TTC549 (cell line): ENCODE measurements at regions not wholly inside any gene's neighbourhood (a gene's known extent, or its start where the extent isn't known, plus 50 kb on each side); places are given as distances from the start of the nearest gene placed in this dataset.
"Not testable (repeated sequence)": the region's sequence is repeated elsewhere in the genome, so short reads cannot be mapped to it uniquely, and the experiment has no call there.

Source experiments
- FAIRE-seq: peaks from 2 replicates; lab custom pipeline; 2012; peaks lifted over from hg19 to GRCh38; lab: Jason Lieb, UNC

DNA sequence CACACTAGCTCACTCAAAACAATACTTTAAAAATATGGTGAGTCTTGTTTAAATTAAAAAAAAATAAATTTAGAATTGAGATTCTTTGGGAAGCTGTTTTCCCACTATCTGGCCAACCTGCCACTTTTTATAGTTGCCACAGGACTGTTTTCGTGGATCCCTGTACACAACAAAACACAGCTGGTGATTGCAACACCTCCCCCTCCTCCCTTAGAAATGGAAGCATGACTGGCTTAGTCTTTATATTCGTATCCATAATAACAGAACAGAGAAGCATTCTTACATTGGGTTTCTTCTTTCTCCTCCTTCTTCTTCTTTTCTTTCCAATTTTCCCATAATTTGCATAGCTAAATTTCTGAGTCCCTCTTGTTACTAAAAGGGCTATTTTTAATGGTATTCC lies 79.5 kb upstream of the GJB6 start:
- FAIRE-seq = no peak

DNA sequence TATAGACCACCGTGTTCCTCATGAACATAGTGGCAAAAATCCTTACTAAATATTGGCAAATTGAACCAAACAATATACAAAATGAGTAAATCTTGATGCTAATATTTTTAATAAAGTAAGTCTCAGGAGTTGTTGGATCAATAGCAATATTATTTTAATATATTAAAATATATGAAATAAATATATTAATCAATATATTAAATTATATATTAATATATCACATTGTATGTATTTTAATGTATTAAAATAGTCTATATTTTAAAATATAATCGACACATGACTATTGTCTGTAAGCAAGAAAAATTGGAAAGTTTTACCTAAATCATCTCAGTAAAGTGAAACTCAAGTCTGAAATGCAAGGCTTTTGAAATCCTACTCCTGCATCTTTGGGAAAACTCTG lies 78.9 kb upstream of the GJB6 start:
- peak; percentile 62 for FAIRE-seq

DNA sequence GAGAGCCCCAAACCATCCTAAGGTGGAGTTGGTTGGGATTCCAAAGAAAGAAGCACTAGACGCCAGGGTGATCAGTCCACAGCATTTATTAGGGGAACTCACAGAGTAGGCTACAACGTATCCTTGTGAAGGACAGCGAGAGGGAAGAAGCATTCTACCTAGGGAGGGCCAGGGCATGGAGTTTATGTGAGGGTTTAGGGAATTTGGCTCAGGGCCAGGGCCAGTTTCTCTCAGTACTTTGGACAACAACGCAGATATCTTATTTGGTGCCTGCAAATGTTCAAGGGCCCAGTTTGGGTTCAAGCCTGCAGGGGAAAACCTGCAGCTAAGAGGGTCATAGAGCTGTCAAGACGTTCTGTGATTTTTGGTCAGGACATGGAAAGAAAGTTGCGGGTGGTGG lies 73.9 kb upstream of the GJB6 start:
- FAIRE-seq = no peak

DNA sequence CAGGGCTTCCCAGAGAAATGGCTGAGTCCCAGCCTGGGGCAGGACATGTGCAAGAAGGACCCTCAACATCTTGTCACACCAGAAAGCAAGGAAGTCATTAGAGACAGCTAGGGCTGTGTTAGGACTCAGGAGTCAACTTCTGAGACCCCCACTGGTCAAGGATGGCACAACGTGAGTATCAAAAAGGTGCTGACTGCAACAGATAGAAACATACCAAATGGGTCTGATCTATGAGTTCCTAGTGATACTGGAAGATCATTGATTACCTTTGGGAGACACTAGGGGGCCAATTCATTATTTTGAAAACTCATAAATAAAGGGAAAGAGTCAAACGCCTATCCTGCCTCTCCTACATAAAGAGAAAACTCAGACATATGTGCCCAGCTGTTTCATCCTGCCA lies 73.5 kb upstream of the GJB6 start:
- no peak for FAIRE-seq

DNA sequence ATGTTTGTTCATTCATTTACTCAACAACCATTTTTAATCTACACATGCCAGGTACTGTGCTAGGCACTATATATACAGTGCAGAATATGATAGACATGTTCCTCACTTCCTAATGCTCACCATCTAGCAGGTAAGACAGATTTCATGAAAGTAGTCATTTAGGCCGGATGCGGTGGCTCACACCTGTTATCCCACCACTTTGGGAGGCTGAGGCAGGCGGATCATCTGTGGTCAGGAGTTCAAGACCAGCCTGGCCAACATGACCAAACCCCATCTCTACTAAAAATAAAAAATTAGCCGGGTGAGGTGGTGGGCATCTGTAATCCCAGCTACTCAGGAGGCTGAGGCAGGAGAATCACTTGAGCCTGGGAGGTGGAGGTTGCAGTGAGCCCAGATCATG lies 71.9 kb upstream of the GJB6 start:
- FAIRE-seq = not testable (repeated sequence)

DNA sequence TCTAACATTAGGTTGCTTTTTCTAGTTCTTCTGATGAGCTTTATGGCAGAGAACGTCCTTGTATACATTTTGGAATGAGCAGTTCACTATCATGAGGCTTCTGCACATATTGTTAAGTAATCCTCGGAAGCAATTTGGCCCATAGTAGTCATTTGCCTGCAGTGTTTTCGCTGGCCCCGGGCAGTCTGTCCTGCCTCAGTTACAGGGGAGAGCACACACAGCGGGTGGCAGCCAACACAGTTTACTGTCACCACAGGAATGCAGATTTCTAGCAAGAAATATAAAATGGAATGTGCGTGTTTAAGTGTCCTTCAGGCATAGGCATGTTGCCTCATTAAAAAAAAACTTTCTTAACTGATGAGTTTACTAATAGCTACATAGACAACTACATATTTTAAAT lies 71.5 kb upstream of the GJB6 start:
- no peak for FAIRE-seq

DNA sequence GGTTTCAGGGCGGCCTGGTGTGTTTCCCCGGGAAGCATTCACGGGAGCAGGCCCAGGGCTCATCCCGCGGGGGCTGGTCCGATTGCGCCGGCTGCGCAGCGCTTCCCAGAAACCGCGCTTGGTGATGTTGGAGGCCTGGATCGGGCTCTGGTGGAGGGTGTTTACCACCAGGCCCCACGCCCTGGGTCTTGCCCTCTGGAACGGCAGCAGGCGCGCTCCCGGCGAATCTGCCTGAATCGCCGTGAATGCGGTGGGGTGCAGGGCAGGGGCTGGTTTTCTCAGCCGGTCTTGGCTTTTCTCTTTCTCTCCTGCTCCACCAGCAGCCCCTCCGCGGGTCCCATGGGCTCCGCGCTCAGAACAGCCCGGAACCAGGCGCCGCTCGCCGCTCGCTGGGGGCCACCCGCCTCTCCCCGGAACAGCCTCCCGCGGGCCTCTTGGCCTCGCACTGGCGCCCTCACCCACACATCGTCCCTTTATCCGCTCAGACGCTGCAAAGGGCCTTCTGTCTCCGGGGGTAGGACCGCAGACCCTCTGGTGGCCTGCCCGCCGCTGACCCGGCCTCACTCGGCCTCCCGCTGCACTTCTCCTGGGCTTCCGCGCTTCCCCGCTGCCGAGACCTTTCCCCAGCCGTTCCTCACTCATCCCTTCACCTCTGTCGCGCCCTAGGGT lies 69.4 kb upstream of the GJB6 start:
- no peak for FAIRE-seq

DNA sequence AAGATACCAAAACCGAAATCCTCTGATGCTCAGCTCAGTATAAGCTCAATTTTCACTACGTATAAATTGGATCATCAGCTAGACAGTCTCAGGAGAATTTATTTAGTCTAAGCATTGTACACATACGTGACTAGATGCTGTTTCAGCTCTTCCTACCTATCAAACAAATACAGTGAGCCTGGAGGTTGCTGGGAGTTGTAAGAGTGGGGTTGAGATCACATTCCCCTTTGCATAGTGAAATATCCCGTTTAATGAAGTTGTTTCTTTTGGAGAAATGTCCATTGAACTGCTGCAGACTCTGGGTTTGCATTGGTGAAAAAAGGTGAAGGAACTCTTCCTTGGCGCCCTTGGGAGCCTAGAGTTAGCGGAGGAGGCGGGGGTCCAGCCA lies 68.9 kb upstream of the GJB6 start:
- no peak for FAIRE-seq

DNA sequence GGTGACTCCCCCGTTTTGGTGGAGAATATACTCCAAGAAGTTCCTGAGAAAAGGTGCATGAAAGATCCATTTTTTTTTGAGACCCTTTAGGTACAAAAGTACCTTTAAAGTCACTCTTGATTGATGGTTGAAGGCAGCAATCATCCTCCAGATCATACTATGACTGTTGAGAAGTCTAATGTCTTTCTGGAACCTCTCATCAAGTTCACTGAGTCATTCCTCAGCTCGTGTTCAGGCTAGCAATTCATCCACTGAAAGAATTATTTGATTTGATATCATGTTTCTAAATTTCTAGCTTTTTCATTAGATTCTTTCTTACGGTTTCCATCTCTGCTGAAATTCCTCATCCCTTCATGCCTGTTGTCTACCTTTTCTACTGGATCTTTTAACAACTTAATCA lies 65.1 kb upstream of the GJB6 start:
- no peak for FAIRE-seq

DNA sequence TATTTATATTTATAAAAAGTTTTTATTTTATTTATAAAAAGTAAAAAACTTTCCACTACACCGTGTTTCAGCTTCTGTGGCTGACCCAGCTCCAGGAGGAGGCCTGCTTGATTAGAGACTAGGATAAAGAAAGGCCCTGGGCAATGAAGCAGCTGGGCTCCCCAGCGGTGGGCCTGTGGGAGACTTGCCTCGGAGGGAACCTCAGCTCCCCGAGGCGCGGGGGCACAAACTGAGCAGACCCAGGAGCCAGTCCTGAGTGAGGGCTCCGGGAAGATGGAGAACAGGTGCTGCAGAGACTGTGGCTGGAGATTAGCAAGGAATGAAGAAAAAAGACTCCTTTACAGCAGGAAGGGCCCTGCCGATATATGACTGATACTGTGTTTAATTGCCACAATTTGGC lies 63.8 kb upstream of the GJB6 start:
- no peak for FAIRE-seq

DNA sequence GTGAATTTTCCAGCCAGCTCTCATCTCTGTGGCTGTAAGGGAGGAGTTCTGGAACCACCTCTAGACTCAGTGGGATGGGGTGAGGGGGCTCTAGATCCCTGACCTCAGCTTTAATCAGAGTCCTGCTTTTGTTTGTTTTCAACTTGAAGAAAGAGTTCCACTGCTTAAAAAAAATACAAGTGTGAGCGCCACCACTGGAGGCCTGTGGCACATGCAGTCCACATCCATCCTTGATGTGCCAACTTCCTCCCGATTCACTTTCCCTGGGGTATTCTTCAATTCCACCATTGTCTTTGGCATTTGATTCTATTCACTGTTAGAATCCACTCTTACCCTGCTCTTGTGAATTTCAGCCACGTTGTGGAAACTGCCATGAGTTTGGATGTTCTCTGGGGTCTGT lies 62.4 kb upstream of the GJB6 start:
- no peak for FAIRE-seq

DNA sequence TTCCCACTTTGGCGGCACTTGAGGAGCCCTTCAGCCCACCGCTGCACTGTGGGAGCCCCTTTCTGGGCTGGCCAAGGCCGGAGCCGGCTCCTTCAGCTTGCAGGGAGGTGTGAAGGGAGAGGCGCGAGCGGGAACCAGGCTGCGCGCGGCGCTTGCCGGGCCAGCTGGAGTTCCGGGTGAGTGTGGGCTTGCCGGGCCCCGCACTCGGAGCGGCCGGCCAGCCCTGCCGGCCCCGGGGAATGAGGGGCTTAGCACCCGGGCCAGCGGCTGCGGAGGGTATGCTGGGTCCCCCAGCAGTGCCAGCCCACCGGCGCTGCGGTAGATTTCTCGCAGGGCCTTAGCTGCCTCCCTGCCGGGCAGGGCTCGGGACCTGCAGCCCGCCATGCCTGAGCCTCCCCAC lies 60.2 kb upstream of the GJB6 start:
- not testable (repeated sequence) for FAIRE-seq

DNA sequence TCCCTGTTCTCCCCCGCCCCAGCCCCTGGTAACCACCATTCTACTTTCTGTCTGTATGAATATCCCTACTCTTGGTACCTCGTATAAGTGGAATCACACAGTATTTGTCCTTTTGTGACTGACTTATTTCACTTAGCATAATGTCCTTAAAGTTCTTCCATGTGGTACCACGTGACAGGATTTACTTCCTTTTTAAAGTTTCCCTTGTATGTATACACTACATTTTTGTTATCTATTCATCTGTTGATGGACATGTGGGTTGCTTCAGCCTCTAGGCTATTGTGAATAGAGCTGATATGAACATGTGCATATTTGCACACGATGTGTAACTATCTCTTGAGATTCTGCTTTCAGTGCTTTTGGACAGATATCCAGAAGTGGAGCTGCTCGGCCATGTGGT lies 59.6 kb upstream of the GJB6 start:
- no peak for FAIRE-seq

DNA sequence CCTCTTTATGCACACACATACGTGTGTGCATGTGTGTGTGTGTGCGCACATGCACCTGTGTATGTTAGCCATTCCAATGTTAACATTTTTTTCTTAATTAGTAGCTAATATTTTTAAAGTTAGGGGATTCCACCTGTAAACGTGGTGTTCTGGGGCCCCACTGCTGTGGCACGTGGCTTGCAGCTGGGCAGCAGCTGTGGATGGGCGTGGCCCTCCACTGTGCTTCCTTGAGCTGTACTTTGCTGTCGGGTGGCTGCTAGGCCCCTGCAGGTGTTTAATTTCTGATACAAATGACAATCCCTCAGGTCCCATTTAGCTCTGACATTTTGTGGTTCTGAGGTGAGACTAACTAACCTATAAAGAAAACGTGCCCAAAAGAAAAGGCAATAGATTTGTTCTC lies 58.9 kb upstream of the GJB6 start:
- no peak for FAIRE-seq

DNA sequence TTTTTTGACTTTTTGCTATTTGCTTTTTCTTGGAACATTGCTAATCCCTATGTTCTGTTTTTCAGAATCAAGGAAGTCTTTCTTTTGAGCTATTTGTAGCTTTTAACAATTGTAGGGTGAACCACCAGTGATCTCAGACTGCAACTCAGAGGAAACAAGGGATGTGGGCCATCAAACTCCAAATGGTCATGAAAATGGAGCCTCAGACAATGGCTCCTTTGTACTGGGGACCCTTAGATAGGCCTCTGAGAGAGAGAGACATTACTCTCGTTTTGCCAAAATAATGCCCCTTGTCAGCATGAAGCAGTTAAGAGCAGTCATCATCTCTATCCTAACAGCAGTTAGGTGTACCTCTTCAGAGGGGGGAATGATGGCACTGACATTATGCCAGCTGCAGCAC lies 56.4 kb upstream of the GJB6 start:
- FAIRE-seq = no peak

DNA sequence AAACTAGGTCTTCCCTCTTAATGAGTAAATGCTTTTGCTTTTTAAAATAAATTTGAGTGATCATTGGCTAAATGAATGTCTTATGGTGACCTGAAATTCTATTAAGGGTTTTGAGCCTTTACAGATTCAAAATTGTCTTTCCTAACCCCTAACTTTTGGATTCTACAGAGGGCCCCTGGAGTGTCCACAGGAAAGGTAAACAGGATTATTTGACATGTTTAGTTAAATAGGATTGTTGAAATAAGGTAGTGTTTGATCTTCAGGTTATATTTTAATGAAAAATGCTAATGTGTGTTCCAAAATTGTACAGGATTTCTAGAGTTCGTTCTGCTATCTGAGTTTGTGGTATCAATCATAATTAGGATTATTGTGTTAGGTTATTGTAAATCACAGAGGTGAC lies 55.9 kb upstream of the GJB6 start:
- no peak for FAIRE-seq

DNA sequence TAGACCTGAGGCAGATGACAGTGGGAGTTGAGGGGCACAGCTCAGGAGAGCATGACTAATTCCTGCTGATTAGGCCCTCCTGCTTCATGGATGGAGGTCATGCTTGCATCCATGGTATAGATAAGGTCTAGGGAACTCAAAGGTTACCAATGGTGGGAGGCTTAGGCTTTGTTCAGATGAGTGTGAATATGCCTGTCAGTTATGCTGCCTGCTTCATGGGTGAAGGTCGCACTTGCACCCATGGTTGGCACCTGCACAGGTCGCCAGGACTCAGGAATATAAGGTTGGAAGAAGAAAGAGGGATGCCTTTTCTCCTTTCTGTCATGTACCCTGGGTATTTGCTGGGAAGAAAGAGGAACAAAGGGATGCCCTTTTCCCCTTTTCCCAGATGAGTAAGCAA lies 53.4 kb upstream of the GJB6 start:
- FAIRE-seq = no peak
